Gastroesophageal sphincter (tissue), 4 donors: ENCODE measurements at regions not wholly inside any gene's neighbourhood (a gene's known extent, or its start where the extent isn't known, plus 50 kb on each side); places are given as distances from the start of the nearest gene placed in this dataset.

Experiments
- ATAC-seq: fragments of 150-250 bp; one replicate; pipeline ENCODE4 v1.9.1; 2016; ENCODE audit warnings: mild to moderate bottlenecking, moderate library complexity
- H3K27ac ChIP-seq, 4 donors: fragments of 200-600 bp; sonication (generic) in 3 of 4; 1 replicate in 3 of 4; 2 replicates in 1 of 4; pipeline ENCODE4 v1.5.1; 2016 to 2019
- H3K27me3 ChIP-seq: fragments of 200-600 bp; sonication (generic); one replicate; pipeline ENCODE4 v1.5.1; 2019
- H3K36me3 ChIP-seq, 2 donors: fragments of 200-600 bp; sonication (generic); one replicate each; pipeline ENCODE4 v1.5.1; 2019; ENCODE audit warnings: control low read depth in 1 of 2
- H3K4me1 ChIP-seq, 3 donors: fragments of 200-600 bp; sonication (generic); 1 replicate in 2 of 3; 2 replicates in 1 of 3; pipeline ENCODE4 v1.5.1; 2016 to 2019; ENCODE audit warnings: control low read depth in 2 of 3
- H3K4me3 ChIP-seq, 2 donors: fragments of 200-600 bp; sonication (generic); one replicate each; pipeline ENCODE4 v1.5.1; 2019; ENCODE audit warnings: mild to moderate bottlenecking in 1 of 2, moderate library complexity in 1 of 2
- H3K9me3 ChIP-seq, 3 donors: fragments of 200-600 bp; sonication (generic); one replicate each; pipeline ENCODE4 v1.5.1; 2017 to 2019; ENCODE audit warnings: control low read depth in 2 of 3
- CTCF ChIP-seq, 4 experiments: fragments of 200-600 bp in 2 of 4; fragments of 450-650 bp in 2 of 4; sonication (generic) in 1 of 4; IDR thresholded peaks; one replicate each; pipeline ENCODE4 v1.5.1; 2017 to 2019; ENCODE audit warnings: antibody characterized with exemption in 4 of 4, mild to moderate bottlenecking in 2 of 4, moderate library complexity in 2 of 4
- EP300 ChIP-seq: sonication (generic); formaldehyde crosslinking; IDR thresholded peaks from one replicate; pipeline ENCODE4 v1.6.1; 2017; ENCODE audit warnings: antibody characterized with exemption, mild to moderate bottlenecking
- POLR2A ChIP-seq, 2 donors: fragments of 450-650 bp; IDR thresholded peaks; one replicate each; pipeline ENCODE4 v1.6.1; 2017; ENCODE audit warnings: antibody characterized with exemption in 2 of 2, mild to moderate bottlenecking in 2 of 2, moderate library complexity in 1 of 2
- POLR2AphosphoS5 ChIP-seq: sonication (generic); formaldehyde crosslinking; IDR thresholded peaks from one replicate; pipeline ENCODE4 v1.6.1; 2017; ENCODE audit warnings: antibody characterized with exemption
- WGBS, 2 donors: methylation state at CpG; one replicate each; pipeline ENCODE4 v1.1.5; 2018; ENCODE audit warnings: low coverage in 1 of 2; 5-methylcytosine and 5-hydroxymethylcytosine counted together

GRCh38 chr2:156731506-156731905 lies 295.3 kb downstream of the GPD2 start:
- Histone ChIP-seq H3K4me3 (no peak overlapping the region), H3K27ac (no peak overlapping the region)

GRCh38 chr2:156736950-156737349 lies 300.8 kb downstream of the GPD2 start:
- no peaks in the 10 kb centered on the region for H3K27me3 ChIP-seq
- TF ChIP-seq EP300 (no peak), POLR2AphosphoS5 (no peak), CTCF (IDR thresholded peaks at IDR 0.05) (no peak), POLR2A (IDR thresholded peaks at IDR 0.05) (no peak)
- WGBS, 2 donors = 73 to 95% methylated on average over 4 of the region's 4 CpGs
- no peaks in the 10 kb centered on the region for H3K9me3 ChIP-seq
- H3K4me3 ChIP-seq = no peak overlapping the region
- no peak overlapping the region for H3K27ac ChIP-seq
- H3K4me1 ChIP-seq = no peaks in the 10 kb centered on the region
- ATAC-seq = no peak
- H3K36me3 ChIP-seq = no peaks in the 10 kb centered on the region

More at GRCh38 chr2:156731506-156731905, 295.3 kb downstream of the GPD2 start:
- no peaks in the 10 kb centered on the region for H3K9me3 ChIP-seq
- no peak for TF ChIP-seq EP300
- TF ChIP-seq POLR2AphosphoS5 = no peak
- TF ChIP-seq POLR2A (IDR thresholded peaks at IDR 0.05) = no peak
- no peak for TF ChIP-seq CTCF (IDR thresholded peaks at IDR 0.05)
- no peaks in the 10 kb centered on the region for H3K36me3 ChIP-seq
- no peak for ATAC-seq
- H3K27me3 ChIP-seq = no peaks in the 10 kb centered on the region
- H3K4me1 ChIP-seq = no peaks in the 10 kb centered on the region

GRCh38 chr2:156739301-156739700 lies 303.1 kb downstream of the GPD2 start:
- TF ChIP-seq POLR2AphosphoS5 (no peak), POLR2A (IDR thresholded peaks at IDR 0.05) (no peak), EP300 (no peak), CTCF (IDR thresholded peaks at IDR 0.05) (no peak)
- WGBS, 2 donors = 82 to 87% methylated on average over 3 of the region's 3 CpGs
- Histone ChIP-seq H3K27me3 (no peaks in the 10 kb centered on the region), H3K36me3 (no peaks in the 10 kb centered on the region), H3K27ac (no peak overlapping the region), H3K9me3 (no peaks in the 10 kb centered on the region), H3K4me1 (no peaks in the 10 kb centered on the region), H3K4me3 (no peak overlapping the region)
- ATAC-seq = no peak

GRCh38 chr2:156745619-156746018 lies 309.4 kb downstream of the GPD2 start:
- H3K4me3 ChIP-seq = no peak overlapping the region
- TF ChIP-seq EP300 = no peak
- TF ChIP-seq POLR2AphosphoS5 = no peak
- no peak for TF ChIP-seq POLR2A (IDR thresholded peaks at IDR 0.05)
- TF ChIP-seq CTCF (IDR thresholded peaks at IDR 0.05) = no peak
- no peaks in the 10 kb centered on the region for H3K9me3 ChIP-seq
- no peaks in the 10 kb centered on the region for H3K4me1 ChIP-seq
- no peaks in the 10 kb centered on the region for H3K27me3 ChIP-seq
- 81 to 88% methylated on average over 2 of the region's 2 CpGs for WGBS, 2 donors
- no peaks in the 10 kb centered on the region for H3K36me3 ChIP-seq
- ATAC-seq = no peak
- H3K27ac ChIP-seq = no peak overlapping the region

- Histone ChIP-seq H3K27me3 (no peaks in the 10 kb centered on the region), H3K27ac (no peak overlapping the region), H3K4me1 (no peaks in the 10 kb centered on the region), H3K9me3 (no peaks in the 10 kb centered on the region), H3K4me3 (no peak overlapping the region), H3K36me3 (no peaks in the 10 kb centered on the region)
- no peak for ATAC-seq
- WGBS, 2 donors = 69 to 86% methylated on average over 4 to 5 of the region's 5 CpGs
- TF ChIP-seq EP300 (no peak), POLR2A (IDR thresholded peaks at IDR 0.05) (no peak), CTCF (IDR thresholded peaks at IDR 0.05) (no peak)
These were observed 312.0 kb downstream of the GPD2 start for GRCh38 chr2:156748221-156748620.
